ENCODE measurements at regions not wholly inside any gene's neighbourhood (a gene's known extent, or its start where the extent isn't known, plus 50 kb on each side); places are given as distances from the start of the nearest gene placed in this dataset.

DNA sequence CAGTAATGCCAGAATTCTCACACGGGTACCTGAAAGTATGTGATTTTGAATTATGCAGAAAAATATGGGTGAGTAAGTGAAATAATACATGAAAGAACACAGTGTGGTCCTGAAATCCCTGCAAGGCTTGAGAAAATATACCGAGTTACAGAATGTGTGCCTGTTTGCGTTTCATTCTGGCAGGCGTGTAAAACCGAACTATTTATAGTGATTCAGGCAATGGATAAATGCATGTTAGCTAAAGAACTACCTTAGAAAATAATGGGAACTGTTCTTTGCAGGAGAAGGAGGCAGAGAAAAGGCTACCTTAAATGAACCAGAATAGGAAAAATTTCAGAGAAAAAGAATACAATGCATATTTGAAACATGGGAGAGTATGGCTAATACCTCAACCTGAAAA, 145.8 kb upstream of the KCNQ5 start:
- Histone ChIP-seq H3K36me3 (ENCODE audit: control insufficient read depth in 2 of 3, insufficient read depth in 3 of 3, low read length in 3 of 3) (no peaks in the 10 kb centered on the region), H3K27ac (ENCODE audit: low read depth in 2 of 2, low read length in 2 of 2) (no peak overlapping the region), H3K9me3 (ENCODE audit: control insufficient read depth in 2 of 3, insufficient read depth in 1 of 3, low read length in 3 of 3) (no peaks in the 10 kb centered on the region), H3K9ac (ENCODE audit: low read length in 3 of 3) (no peak overlapping the region), H3K4me3 (ENCODE audit: low read length in 3 of 3) (no peak overlapping the region), H3K4me1 (ENCODE audit: control insufficient read depth in 2 of 3, insufficient read depth in 2 of 3, low read depth in 1 of 3, low read length in 3 of 3) (no peaks in the 10 kb centered on the region), H3K27me3 (ENCODE audit: control insufficient read depth, insufficient read depth, low read length) (no peaks in the 10 kb centered on the region)
- no peak for FAIRE-seq
- TF ChIP-seq, protein P1, sequence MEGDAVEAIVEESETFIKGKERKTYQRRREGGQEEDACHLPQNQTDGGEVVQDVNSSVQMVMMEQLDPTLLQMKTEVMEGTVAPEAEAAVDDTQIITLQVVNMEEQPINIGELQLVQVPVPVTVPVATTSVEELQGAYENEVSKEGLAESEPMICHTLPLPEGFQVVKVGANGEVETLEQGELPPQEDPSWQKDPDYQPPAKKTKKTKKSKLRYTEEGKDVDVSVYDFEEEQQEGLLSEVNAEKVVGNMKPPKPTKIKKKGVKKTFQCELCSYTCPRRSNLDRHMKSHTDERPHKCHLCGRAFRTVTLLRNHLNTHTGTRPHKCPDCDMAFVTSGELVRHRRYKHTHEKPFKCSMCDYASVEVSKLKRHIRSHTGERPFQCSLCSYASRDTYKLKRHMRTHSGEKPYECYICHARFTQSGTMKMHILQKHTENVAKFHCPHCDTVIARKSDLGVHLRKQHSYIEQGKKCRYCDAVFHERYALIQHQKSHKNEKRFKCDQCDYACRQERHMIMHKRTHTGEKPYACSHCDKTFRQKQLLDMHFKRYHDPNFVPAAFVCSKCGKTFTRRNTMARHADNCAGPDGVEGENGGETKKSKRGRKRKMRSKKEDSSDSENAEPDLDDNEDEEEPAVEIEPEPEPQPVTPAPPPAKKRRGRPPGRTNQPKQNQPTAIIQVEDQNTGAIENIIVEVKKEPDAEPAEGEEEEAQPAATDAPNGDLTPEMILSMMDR (IDR thresholded peaks at IDR 0.05; ENCODE audit: borderline replicate concordance, extremely low read depth, insufficient read depth), result no peak
- no peak for DNase-seq
- intact Hi-C loops (cut with DNase I), result no loop called here

DNA sequence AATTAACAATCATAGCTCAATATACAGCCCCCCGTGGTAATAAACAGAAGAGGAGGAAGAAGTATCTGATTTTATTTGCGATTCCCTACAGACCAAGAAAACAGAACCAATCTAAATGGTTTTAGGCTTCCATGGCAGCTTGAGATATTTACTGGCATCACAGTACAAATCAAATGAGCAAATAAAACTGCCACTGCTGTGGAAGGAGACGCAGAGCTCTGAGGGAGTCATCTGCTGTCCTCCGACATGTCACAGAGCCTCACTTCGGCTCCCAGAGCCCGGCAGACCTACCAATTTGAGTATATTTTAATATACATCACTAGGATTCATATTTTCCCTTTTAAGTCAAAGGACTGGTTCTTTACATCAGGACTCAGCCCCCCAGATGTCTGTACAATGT, 145.2 kb upstream of the KCNQ5 start:
- no peak overlapping the region for H3K27ac ChIP-seq (ENCODE audit: low read depth in 2 of 2, low read length in 2 of 2)
- TF ChIP-seq, protein P1 (IDR thresholded peaks at IDR 0.05; ENCODE audit: borderline replicate concordance, extremely low read depth, insufficient read depth), result no peak
- H3K36me3 ChIP-seq (ENCODE audit: control insufficient read depth in 2 of 3, insufficient read depth in 3 of 3, low read length in 3 of 3), result no peaks in the 10 kb centered on the region
- no peak overlapping the region for H3K9ac ChIP-seq (ENCODE audit: low read length in 3 of 3)
- FAIRE-seq (no peak), DNase-seq (peak in 2 of 5 donors; percentile 3 to 16)
- H3K4me3 ChIP-seq (ENCODE audit: low read length in 3 of 3), result no peak overlapping the region
- H3K4me1 ChIP-seq (ENCODE audit: control insufficient read depth in 2 of 3, insufficient read depth in 2 of 3, low read depth in 1 of 3, low read length in 3 of 3), result no peaks in the 10 kb centered on the region
- intact Hi-C loops (cut with DNase I), result no loop called here
- no peaks in the 10 kb centered on the region for H3K9me3 ChIP-seq (ENCODE audit: control insufficient read depth in 2 of 3, insufficient read depth in 1 of 3, low read length in 3 of 3)
- no peaks in the 10 kb centered on the region for H3K27me3 ChIP-seq (ENCODE audit: control insufficient read depth, insufficient read depth, low read length)

DNA sequence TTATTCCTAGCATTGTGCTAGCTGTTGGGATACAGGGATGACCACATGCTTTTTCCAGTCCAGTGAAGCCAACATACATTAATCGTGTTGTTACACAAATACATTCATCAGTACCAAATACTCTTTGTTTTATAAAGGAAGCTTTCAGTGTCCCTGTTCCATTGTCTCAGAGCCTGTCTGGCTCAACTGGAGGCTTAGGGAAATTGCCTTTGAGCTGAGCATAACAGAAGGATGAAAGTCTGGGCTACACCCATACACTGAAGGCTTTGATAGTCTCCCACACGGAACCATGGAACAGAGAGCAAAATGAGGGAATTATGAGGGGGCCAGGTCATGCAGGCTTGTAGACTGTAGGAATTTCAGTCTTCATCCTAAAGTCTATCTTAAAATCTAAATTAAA, 126.4 kb upstream of the KCNQ5 start:
- Histone ChIP-seq H3K27ac (ENCODE audit: low read depth in 2 of 2, low read length in 2 of 2) (no peak overlapping the region), H3K4me3 (ENCODE audit: low read length in 3 of 3) (no peak overlapping the region), H3K27me3 (ENCODE audit: control insufficient read depth, insufficient read depth, low read length) (no peaks in the 10 kb centered on the region), H3K9me3 (ENCODE audit: control insufficient read depth in 2 of 3, insufficient read depth in 1 of 3, low read length in 3 of 3) (no peaks in the 10 kb centered on the region), H3K36me3 (ENCODE audit: control insufficient read depth in 2 of 3, insufficient read depth in 3 of 3, low read length in 3 of 3) (no peaks in the 10 kb centered on the region), H3K4me1 (ENCODE audit: control insufficient read depth in 2 of 3, insufficient read depth in 2 of 3, low read depth in 1 of 3, low read length in 3 of 3) (no peaks in the 10 kb centered on the region), H3K9ac (ENCODE audit: low read length in 3 of 3) (no peak overlapping the region)
- intact Hi-C loops (cut with DNase I), result no loop called here
- TF ChIP-seq, protein P1 (IDR thresholded peaks at IDR 0.05; ENCODE audit: borderline replicate concordance, extremely low read depth, insufficient read depth), result no peak
- no peak for FAIRE-seq
- DNase-seq, result no peak

GRCh38 chr6:72497186-72497585, 124.7 kb upstream of the KCNQ5 start:
- Histone ChIP-seq H3K4me1 (ENCODE audit: control insufficient read depth in 2 of 3, insufficient read depth in 2 of 3, low read depth in 1 of 3, low read length in 3 of 3) (no peaks in the 10 kb centered on the region), H3K27me3 (ENCODE audit: control insufficient read depth, insufficient read depth, low read length) (no peaks in the 10 kb centered on the region), H3K9ac (ENCODE audit: low read length in 3 of 3) (no peak overlapping the region), H3K27ac (ENCODE audit: low read depth in 2 of 2, low read length in 2 of 2) (no peak overlapping the region), H3K9me3 (ENCODE audit: control insufficient read depth in 2 of 3, insufficient read depth in 1 of 3, low read length in 3 of 3) (no peaks in the 10 kb centered on the region), H3K36me3 (ENCODE audit: control insufficient read depth in 2 of 3, insufficient read depth in 3 of 3, low read length in 3 of 3) (no peaks in the 10 kb centered on the region), H3K4me3 (ENCODE audit: low read length in 3 of 3) (no peak overlapping the region)
- FAIRE-seq (no peak), DNase-seq (no peak)
- TF ChIP-seq, protein P1 (IDR thresholded peaks at IDR 0.05; ENCODE audit: borderline replicate concordance, extremely low read depth, insufficient read depth), result no peak
- intact Hi-C loops (cut with DNase I), result no loop called here

Data from kidney (tissue), 13 donors.